ENCODE measurements at regions not wholly inside any gene's neighbourhood (a gene's known extent, or its start where the extent isn't known, plus 50 kb on each side); places are given as distances from the start of the nearest gene placed in this dataset.

DNA sequence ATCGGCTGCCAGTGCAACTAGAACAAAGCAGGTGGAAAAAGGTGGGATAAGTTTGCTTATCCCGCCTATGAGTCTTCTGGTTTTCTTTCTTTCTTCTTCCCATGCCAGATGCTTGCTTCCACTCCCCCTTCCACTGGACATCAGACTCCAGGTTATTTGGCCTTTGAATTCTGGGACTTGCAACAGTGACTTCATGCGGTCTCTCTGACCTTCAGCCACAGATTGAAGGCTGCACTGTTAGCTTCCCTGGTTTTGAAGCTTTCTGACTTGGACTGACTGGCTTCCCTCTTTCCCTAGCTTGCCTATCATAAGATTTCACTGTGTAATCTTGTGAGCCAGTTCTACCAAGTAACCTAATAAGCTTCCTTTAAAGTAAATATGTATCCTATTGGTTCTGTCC lies 878.4 kb upstream of the GJE1 start:
- no peak for TF ChIP-seq CTCF (IDR thresholded peaks at IDR 0.05; ENCODE audit: low read length)
- TF ChIP-seq EZH2 (IDR thresholded peaks at IDR 0.05; ENCODE audit: borderline replicate concordance, low read length): no peak
